HG02970 (cell line): ENCODE measurements at regions not wholly inside any gene's neighbourhood (a gene's known extent, or its start where the extent isn't known, plus 50 kb on each side); places are given as distances from the start of the nearest gene placed in this dataset.
"Not testable (repeated sequence)": the region's sequence is repeated elsewhere in the genome, so short reads cannot be mapped to it uniquely, and the experiment has no call there.

Source experiments
- ATAC-seq: cut with Tn5 transposase; IDR thresholded peaks from one replicate; pipeline ENCODE4 v1.9.1; 2021; ENCODE audit warnings: mild to moderate bottlenecking, moderate library complexity, moderate number of reproducible peaks; ENCODE audit not compliant: unreplicated experiment, low FRiP score

DNA sequence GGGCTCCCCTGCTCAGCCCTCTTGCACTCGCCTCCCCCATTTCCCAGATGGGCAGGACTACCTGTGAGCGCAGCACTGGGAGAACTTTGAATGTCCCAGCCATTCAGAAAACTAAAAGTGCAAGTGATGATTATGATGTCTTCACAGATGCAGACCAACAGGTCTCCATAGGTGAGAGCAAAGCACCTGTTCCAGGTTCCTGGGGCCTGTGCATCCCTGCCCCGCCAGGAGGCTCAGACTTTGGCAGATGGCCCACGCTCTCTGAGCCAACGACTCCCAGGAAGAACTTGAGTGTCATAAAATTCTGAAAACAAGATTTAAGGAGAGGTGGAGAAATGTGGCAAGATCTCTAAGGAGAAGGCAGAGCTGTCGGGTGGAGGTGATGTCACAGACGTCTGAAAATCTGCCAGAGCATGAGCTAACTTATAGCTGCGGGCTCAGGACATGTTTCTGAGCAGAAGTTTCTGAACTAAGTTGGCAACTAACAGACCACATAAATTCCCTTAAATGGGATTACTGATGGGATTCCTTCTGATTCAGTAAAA is 110.8 kb upstream of the IGF1R start:
- no peak for ATAC-seq

DNA sequence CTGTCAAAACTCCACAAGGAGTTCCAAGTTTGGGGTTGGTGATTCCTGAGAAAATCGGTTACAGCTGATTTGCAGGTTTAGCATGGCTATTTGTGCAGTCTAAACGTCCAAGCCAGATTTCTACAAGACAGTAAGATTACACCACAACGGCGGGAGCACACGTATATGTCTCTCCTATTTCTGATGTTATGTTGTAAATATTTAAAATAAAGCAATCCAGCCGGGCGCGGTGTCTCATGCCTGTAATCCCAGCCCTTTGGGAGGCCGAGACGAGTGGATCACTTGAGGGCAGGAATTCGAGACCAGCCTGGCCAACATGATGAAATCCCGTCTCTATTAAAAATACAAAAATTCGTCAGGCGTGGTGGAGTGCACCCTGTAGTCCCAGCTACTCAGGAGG is 106.8 kb upstream of the IGF1R start:
- no peak for ATAC-seq

DNA sequence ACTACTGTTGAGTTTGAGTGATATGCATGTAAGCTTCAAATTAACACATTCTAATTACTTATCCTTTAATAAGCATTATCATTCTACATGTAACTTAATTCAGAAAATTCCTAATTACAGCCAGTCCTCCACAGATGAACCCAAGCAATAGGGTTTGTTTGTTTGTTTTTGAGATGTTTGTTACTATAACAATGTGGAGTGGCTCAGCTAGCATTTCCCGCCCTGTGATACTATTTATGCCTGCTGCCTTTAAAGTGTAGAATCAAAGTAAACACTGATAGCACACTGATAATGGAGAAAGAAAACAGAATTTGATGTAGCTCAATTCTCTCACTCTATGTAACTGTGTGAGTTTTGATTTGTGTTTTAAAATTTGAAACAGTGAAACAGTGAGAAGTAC is 105.1 kb upstream of the IGF1R start:
- no peak for ATAC-seq

DNA sequence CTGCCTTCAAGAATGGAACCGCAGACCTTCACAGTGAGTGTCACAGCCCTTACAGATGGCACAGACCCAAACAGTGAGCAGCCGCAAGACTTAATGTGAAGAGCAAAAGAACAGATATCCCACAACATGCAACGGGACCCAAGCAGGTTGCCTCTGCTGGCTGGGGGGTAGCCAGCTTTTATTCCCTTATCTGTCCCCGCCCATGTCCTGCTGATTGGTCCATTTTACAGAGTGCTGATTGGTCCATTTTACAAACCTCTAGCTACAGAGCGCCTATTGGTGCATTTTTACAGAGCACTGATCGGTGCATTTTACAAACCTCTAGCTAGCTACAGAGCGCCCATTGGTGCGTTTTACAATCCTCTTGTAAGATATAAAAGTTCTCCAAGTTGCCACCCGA is 102.0 kb upstream of the IGF1R start:
- ATAC-seq: no peak

- no peak for ATAC-seq
These were observed 101.1 kb upstream of the IGF1R start for GRCh38 chr15:98547275-98547674.

DNA sequence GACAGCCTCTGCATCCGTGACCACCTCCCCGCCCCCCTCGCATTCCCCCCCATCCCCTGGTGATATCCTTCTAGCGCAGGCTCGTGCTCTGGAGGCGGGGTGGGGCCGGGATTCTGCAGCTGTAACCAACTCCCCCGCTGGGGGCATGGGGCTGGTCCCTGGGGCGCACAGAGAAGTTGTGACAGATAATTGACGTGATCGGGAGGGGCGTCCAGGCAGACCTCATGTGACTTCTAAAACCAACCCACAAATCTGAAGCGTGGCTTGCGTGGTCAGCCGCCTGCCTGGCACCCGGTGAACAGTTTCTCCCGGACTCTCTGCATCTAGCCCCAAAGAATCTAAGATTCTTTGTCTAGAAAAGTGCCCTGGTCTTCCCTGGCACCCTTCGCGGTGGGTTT is 100.6 kb upstream of the IGF1R start:
- no peak for ATAC-seq

GRCh38 chr15:98548139-98548971 is 100.0 kb upstream of the IGF1R start:
- no peak for ATAC-seq

DNA sequence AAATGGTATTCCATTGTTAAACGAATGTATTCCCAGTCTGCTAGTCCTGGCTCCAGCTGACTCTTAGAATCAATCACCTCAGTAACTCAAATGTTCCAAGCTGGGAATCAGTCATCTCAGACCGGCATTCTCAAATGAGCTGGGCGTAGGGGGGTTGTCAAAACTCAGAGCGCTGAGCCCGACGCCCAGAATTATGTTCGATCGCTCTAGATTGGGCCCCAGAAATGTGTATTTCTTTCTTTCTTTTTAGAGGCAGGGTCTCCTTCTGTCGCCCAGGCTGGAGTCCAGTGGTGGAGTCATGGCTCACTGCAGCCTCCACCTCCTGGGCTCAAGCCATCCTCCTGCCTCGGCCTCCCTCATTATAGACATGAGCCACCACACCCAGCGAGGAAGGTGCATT is 99.3 kb upstream of the IGF1R start:
- ATAC-seq: no peak

DNA sequence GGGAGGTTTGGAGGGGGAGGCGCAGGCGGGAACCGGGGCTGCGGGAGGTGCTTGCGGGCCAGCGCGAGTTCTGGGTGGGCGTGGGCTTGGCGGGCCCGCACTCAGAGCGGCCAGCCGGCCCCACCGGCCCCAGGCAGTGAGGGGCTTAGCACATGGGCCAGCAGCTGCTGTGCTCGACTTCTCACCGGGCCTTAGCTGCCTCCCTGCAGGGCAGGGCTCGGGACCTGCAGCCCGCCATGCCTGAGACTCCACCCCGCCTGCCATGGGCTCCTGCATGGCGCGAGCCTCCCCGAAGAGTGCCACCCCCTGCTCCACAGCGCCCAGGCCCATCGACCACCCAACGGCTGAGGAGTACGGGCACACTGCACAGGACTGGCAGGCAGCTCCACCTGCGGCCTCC is 98.6 kb upstream of the IGF1R start:
- no peak for ATAC-seq

- not testable (repeated sequence) for ATAC-seq
These were observed 98.0 kb upstream of the IGF1R start for GRCh38 chr15:98550363-98550762.

DNA sequence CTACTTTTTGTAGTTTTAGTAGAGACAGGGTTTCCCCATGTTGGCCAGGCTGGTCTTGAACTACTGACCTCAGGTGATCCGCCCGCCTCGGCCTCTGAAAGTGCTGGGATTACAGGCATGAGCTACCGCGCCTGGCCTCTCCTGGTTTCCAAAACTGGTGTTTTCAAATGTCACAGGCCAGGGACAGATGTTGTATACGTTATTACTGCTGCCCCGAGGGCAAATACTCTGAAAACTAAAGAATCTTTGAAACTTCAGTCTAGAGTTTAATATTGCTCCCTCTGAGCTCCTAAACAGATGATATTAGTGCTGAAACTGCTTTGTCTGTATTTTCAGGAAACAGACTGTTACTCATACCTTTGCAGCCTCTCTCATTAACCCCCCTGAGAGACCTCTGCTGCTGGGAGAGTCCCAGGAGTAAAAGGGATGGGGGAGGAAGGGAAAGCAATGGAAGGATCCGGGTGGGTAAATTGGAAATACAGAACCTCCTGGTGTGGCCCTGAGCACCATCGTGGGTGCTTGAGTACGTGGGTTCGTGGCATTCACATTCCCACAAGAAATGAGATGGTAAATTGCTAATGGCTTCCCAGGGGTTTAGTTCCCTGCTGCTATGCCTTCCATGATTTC is 96.3 kb upstream of the IGF1R start:
- no peak for ATAC-seq

GRCh38 chr15:98554272-98555172 is 93.8 kb upstream of the IGF1R start:
- ATAC-seq: no peak

DNA sequence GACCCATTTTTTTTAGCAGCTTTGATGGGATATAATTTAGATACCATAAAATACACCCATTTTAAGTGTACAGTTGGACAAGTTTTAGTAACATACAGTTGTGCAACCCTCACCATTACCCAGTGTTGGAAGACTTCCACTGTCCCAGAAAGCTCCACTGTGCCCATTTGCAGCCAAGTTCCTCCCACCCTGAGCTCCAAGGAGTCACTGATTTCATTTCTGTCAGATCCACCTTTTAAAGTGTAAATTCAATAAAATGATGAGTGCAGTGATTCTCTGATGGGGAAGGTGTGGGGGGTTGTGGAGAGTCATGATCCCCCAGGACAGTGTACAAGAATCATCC is 93.2 kb upstream of the IGF1R start:
- ATAC-seq: no peak

- ATAC-seq: no peak
These were observed 92.0 kb upstream of the IGF1R start for GRCh38 chr15:98556321-98556720.

GRCh38 chr15:98560338-98560737 is 88.0 kb upstream of the IGF1R start:
- no peak for ATAC-seq

DNA sequence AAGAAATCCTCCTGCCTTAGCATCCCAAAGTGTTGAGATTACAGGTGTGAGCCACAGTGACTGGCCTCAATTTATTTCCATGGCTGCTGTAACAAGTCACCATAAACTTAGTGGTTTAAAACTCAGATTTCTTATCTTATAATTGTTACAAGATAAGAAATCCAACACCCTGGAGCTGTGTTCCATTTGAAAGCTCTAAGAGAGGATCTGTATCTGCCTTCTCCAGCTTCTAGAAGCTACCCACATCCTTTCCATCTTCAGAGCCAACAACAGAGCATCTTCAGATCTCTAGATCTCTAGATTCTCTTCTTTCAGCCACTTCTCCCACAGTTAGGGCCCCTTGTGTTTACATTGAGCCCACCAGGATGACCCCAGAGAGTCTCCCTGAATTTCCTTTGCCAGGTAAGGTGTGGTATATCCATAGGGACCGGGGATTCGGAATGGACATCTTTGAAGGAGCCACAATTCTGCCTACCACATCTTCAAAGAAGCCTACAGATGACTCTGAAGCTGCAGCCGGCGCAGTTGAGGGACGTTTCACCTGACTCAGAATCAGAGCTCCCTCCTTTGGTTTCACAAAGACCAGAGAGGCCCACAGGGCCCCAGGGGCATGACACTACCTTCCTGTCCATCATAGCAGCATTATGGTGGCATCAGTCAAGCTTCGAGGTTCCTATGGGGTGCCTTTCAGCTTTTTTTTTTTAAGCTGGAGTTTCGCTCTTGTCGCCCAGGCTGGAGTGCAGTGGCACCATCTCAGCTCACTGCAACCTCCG is 87.0 kb upstream of the IGF1R start:
- ATAC-seq: no peak

GRCh38 chr15:98562331-98562937 is 85.9 kb upstream of the IGF1R start:
- ATAC-seq: no peak

GRCh38 chr15:98565566-98565965 is 82.8 kb upstream of the IGF1R start:
- no peak for ATAC-seq

GRCh38 chr15:98567951-98568350 is 80.4 kb upstream of the IGF1R start:
- ATAC-seq: no peak
